22Rv1 (cell line): ENCODE measurements at regions not wholly inside any gene's neighbourhood (a gene's known extent, or its start where the extent isn't known, plus 50 kb on each side); places are given as distances from the start of the nearest gene placed in this dataset.

Experiments
- H3K27ac ChIP-seq: fragments of 450-650 bp; 2 replicates; pipeline ENCODE4 v1.5.1; 2017
- CTCF ChIP-seq: fragments of 450-650 bp; IDR thresholded peaks from 2 replicates; pipeline ENCODE4 v1.5.1; 2017; ENCODE audit warnings: mild to moderate bottlenecking
- ZFX ChIP-seq: fragments of 450-650 bp; IDR thresholded peaks from 2 replicates; pipeline ENCODE4 v1.6.1; 2017; ENCODE audit warnings: antibody characterized with exemption, borderline replicate concordance

GRCh38 chr2:118459426-118459825 lies 371.2 kb downstream of the INSIG2 start:
- TF ChIP-seq ZFX = no peak
- no peak for TF ChIP-seq CTCF
- no peak overlapping the region for H3K27ac ChIP-seq

DNA sequence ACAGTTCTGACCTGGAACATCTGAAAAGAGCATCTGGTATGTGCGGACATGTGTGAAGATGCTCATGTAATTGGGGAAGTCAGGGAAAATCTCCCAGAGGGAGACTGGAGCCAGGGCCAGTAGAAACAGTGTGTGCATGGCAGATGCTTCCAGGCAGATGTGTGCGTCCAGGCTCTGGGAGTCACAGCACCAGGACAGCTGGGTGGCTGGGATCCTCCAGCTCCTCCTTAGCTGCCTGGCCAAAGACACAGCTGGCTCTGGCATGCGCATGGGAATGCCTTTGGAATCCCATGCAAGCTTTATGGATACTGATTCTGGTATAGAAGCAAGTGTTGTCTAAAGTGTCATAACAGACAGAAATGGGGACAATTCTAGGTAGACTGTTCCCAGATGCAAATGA lies 369.7 kb downstream of the INSIG2 start:
- no peak overlapping the region for H3K27ac ChIP-seq
- TF ChIP-seq ZFX (no peak), CTCF (no peak)

- TF ChIP-seq CTCF (no peak), ZFX (no peak)
- H3K27ac ChIP-seq = no peak overlapping the region
Measured at GRCh38 chr2:118449401-118449800, 361.1 kb downstream of the INSIG2 start.

GRCh38 chr2:118443596-118443995 lies 355.3 kb downstream of the INSIG2 start:
- H3K27ac ChIP-seq = no peak overlapping the region
- TF ChIP-seq CTCF (no peak), ZFX (no peak)

- TF ChIP-seq CTCF = no peak
- no peak for TF ChIP-seq ZFX
- H3K27ac ChIP-seq = no peak overlapping the region
Measured at GRCh38 chr2:118442996-118443553, 354.8 kb downstream of the INSIG2 start.

DNA sequence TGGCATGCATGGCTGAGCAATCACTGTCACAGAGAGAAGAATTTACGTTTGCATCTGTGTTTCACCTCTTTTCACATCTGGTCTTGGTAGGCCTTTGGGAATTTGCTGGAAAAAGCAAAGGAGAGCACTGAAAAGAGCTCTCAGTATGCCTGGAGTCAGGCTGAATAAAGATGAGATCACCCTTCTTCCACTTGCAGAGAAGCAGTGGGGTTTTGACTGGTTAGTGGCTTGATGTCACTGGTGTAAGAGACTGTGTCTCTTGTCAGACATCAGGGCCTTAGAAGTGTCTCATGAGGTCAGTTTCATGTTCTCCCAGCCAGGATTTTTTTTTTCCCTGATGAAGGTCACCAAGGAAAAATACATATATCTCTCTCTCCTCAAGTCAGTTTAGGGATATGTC lies 353.8 kb downstream of the INSIG2 start:
- no peak overlapping the region for H3K27ac ChIP-seq
- TF ChIP-seq CTCF = no peak
- TF ChIP-seq ZFX = no peak

GRCh38 chr2:118440404-118441098 lies 352.3 kb downstream of the INSIG2 start:
- TF ChIP-seq ZFX = no peak
- no peak for TF ChIP-seq CTCF
- no peak overlapping the region for H3K27ac ChIP-seq
